ENCODE measurements at regions not wholly inside any gene's neighbourhood (a gene's known extent, or its start where the extent isn't known, plus 50 kb on each side); places are given as distances from the start of the nearest gene placed in this dataset.
"Not testable (repeated sequence)": the region's sequence is repeated elsewhere in the genome, so short reads cannot be mapped to it uniquely, and the experiment has no call there.

- Mint-ChIP-seq H3K36me3 (ENCODE audit: insufficient read depth in 1 of 3, low read depth in 3 of 3) (no peaks in the 10 kb centered on the region; a peak in 1 of 7 replicates), H3K27me3 (ENCODE audit: low read depth) (0 out of 2 replicates have a peak, but pooled peaks cover 5% of the 10 kb centered on the region), H3K27ac (no peak overlapping the region), H3K9me3 (no peaks in the 10 kb centered on the region), H3K4me3 (no peak overlapping the region), H3K4me1 (peaks cover 6% of the 10 kb centered on the region in 2 experiments)
- no peak overlapping the region for H3K27ac ChIP-seq (ENCODE audit: insufficient read length, low read depth, low read length)
- no peak overlapping the region for H2BK12ac ChIP-seq (ENCODE audit: insufficient read length, low read depth, low read length)
- H4K5ac ChIP-seq (ENCODE audit: insufficient read length, low read depth, low read length) = no peak overlapping the region
- no peak overlapping the region for H2AFZ ChIP-seq (ENCODE audit: low read length)
- H3K23me2 ChIP-seq (ENCODE audit: insufficient read length, low read depth, low read length, poor library complexity, severe bottlenecking) = no peaks in the 10 kb centered on the region
- H4K91ac ChIP-seq (ENCODE audit: insufficient read length, low read depth, low read length) = no peak overlapping the region
- no peaks in the 10 kb centered on the region for H4K20me1 ChIP-seq (ENCODE audit: control insufficient read depth, insufficient read depth, insufficient read length)
- no peak for DNase-seq
- no CpG with 5 or more reads among the region's 2 CpGs for WGBS (ENCODE audit: extremely low coverage, insufficient read length, low lambda C conversion rate)
- H3K18ac ChIP-seq (ENCODE audit: insufficient read length, low read depth, low read length) = no peak overlapping the region
- no peak overlapping the region for H2BK120ac ChIP-seq (ENCODE audit: low read depth, low read length, poor library complexity, severe bottlenecking)
- no peak for TF ChIP-seq CTCF (conservative IDR thresholded peaks at IDR 0.05)
- no peak overlapping the region for H2BK20ac ChIP-seq (ENCODE audit: low read depth, low read length, poor library complexity, severe bottlenecking)
- no peak overlapping the region for H3K4me2 ChIP-seq (ENCODE audit: insufficient read depth, insufficient read length, low read length)
- H2AK5ac ChIP-seq (ENCODE audit: insufficient read length, low read length) = no peak overlapping the region
- no peak overlapping the region for H3K9ac ChIP-seq (ENCODE audit: extremely low read depth, insufficient read length, low read length)
- no peaks in the 10 kb centered on the region for H3K27me3 ChIP-seq (ENCODE audit: insufficient read depth, low read length)
- no peaks in the 10 kb centered on the region for H3K4me1 ChIP-seq (ENCODE audit: insufficient read depth, low read length)
- no peak overlapping the region for H3K14ac ChIP-seq (ENCODE audit: insufficient read depth, low read length)
- H3K56ac ChIP-seq (ENCODE audit: insufficient read length, low read depth, low read length) = no peak overlapping the region
- no peak overlapping the region for H3T11ph ChIP-seq (ENCODE audit: low read length)
- H2BK5ac ChIP-seq (ENCODE audit: insufficient read length, low read length) = no peak overlapping the region
- H3K23ac ChIP-seq (ENCODE audit: insufficient read length, low read depth, low read length) = no peak overlapping the region
- no peak overlapping the region for H3K4ac ChIP-seq (ENCODE audit: low read depth, low read length)
- H2BK15ac ChIP-seq (ENCODE audit: low read depth, low read length) = no peak overlapping the region
- H4K8ac ChIP-seq (replicated peaks; ENCODE audit: insufficient read length, low read depth, low read length) = no peak overlapping the region
- no peaks in the 10 kb centered on the region for H3K79me2 ChIP-seq (ENCODE audit: insufficient read depth, low read length)
- no peaks in the 10 kb centered on the region for H3K9me3 ChIP-seq (ENCODE audit: control insufficient read depth, low read depth, low read length)
- no peaks in the 10 kb centered on the region for H3K79me1 ChIP-seq (ENCODE audit: insufficient read depth, low read depth, low read length, poor library complexity, severe bottlenecking)
Observed at GRCh38 chr9:117839862-117840261, 135.7 kb downstream of the TLR4 start.

- not testable (repeated sequence) for H2AK5ac ChIP-seq (ENCODE audit: insufficient read length, low read length); H4K91ac ChIP-seq (ENCODE audit: insufficient read length, low read depth, low read length); H3K9me3 Mint-ChIP-seq; H3K18ac ChIP-seq (ENCODE audit: insufficient read length, low read depth, low read length); H3K9ac ChIP-seq (ENCODE audit: extremely low read depth, insufficient read length, low read length); H3K4me1 Mint-ChIP-seq; H3K79me1 ChIP-seq (ENCODE audit: insufficient read depth, low read depth, low read length, poor library complexity, severe bottlenecking); H3K14ac ChIP-seq (ENCODE audit: insufficient read depth, low read length); H3K56ac ChIP-seq (ENCODE audit: insufficient read length, low read depth, low read length); H3K79me2 ChIP-seq (ENCODE audit: insufficient read depth, low read length); H2BK120ac ChIP-seq (ENCODE audit: low read depth, low read length, poor library complexity, severe bottlenecking); H3K4me1 ChIP-seq (ENCODE audit: insufficient read depth, low read length); H3K36me3 Mint-ChIP-seq (ENCODE audit: insufficient read depth in 1 of 3, low read depth in 3 of 3); H4K5ac ChIP-seq (ENCODE audit: insufficient read length, low read depth, low read length); H3K9me3 ChIP-seq (ENCODE audit: control insufficient read depth, low read depth, low read length); H3K27ac ChIP-seq (ENCODE audit: insufficient read length, low read depth, low read length); H3K23me2 ChIP-seq (ENCODE audit: insufficient read length, low read depth, low read length, poor library complexity, severe bottlenecking); H2BK15ac ChIP-seq (ENCODE audit: low read depth, low read length); H4K20me1 ChIP-seq (ENCODE audit: control insufficient read depth, insufficient read depth, insufficient read length); H2AFZ ChIP-seq (ENCODE audit: low read length); H3K4me3 Mint-ChIP-seq; H4K8ac ChIP-seq (replicated peaks; ENCODE audit: insufficient read length, low read depth, low read length); H3K27ac Mint-ChIP-seq; H3K4me2 ChIP-seq (ENCODE audit: insufficient read depth, insufficient read length, low read length); H3K23ac ChIP-seq (ENCODE audit: insufficient read length, low read depth, low read length); H3K27me3 Mint-ChIP-seq (ENCODE audit: low read depth); H3K4ac ChIP-seq (ENCODE audit: low read depth, low read length); H3K27me3 ChIP-seq (ENCODE audit: insufficient read depth, low read length); H3T11ph ChIP-seq (ENCODE audit: low read length); H2BK5ac ChIP-seq (ENCODE audit: insufficient read length, low read length); H2BK20ac ChIP-seq (ENCODE audit: low read depth, low read length, poor library complexity, severe bottlenecking); DNase-seq; H2BK12ac ChIP-seq (ENCODE audit: insufficient read length, low read depth, low read length)
- no CpG with 5 or more reads among the region's 38 CpGs for WGBS (ENCODE audit: extremely low coverage, insufficient read length, low lambda C conversion rate)
Observed at GRCh38 chr9:117851836-117852461, 147.7 kb downstream of the TLR4 start.

Data from H9 (cell line).